ENCODE measurements at regions not wholly inside any gene's neighbourhood (a gene's known extent, or its start where the extent isn't known, plus 50 kb on each side); places are given as distances from the start of the nearest gene placed in this dataset.

GRCh38 chr2:6493266-6493665, 372.4 kb downstream of the CMPK2 start:
- TF ChIP-seq CTCF (conservative IDR thresholded peaks at IDR 0.05) (no peak), EZH2 (IDR thresholded peaks at IDR 0.05; ENCODE audit: low read depth) (no peak)

Data from PC-9 (cell line).